H1 (cell line): ENCODE measurements at regions not wholly inside any gene's neighbourhood (a gene's known extent, or its start where the extent isn't known, plus 50 kb on each side); places are given as distances from the start of the nearest gene placed in this dataset.

Experiments
- CTCF ChIA-PET: fragments of 300-600 bp; sonication (Branson Sonifier 250); formaldehyde crosslinking; loops from one replicate; lab custom pipeline; 2021; ENCODE audit not compliant: partially characterized antibody; lab: Charles Lee
- POLR2A ChIA-PET: fragments of 300-600 bp; sonication (Branson Sonifier 250); formaldehyde crosslinking; loops from one replicate; lab custom pipeline; 2021; ENCODE audit warnings: inconsistent platforms; ENCODE audit not compliant: partially characterized antibody; lab: Charles Lee
- DNase-seq, 2 experiments: peaks; one replicate each; pipeline versions ENCODE4 v3.0.0 to v3.0.0-alpha.2; 2010 to 2022; ENCODE audit warnings: low spot score in 2 of 2, low read depth in 1 of 2, mixed read lengths in 1 of 2
- FAIRE-seq: peaks from 2 replicates; lab custom pipeline; 2011; peaks lifted over from hg19 to GRCh38; lab: Jason Lieb, UNC
- H2AFZ ChIP-seq: 2 replicates; pipeline ENCODE4 v1.8.1; 2012; ENCODE audit warnings: low read length, inconsistent platforms
- H2AK5ac ChIP-seq: 2 replicates; pipeline ENCODE4 v1.6.1; 2013; ENCODE audit warnings: low read depth, low read length
- H2BK120ac ChIP-seq: replicated peaks from 2 replicates; pipeline ENCODE3; 2013; ENCODE audit warnings: low read depth, low read length, inconsistent platforms
- H2BK12ac ChIP-seq: 2 replicates; pipeline ENCODE4 v1.6.1; 2013; ENCODE audit warnings: low read depth, low read length
- H2BK15ac ChIP-seq: 2 replicates; pipeline ENCODE4 v1.6.1; 2013; ENCODE audit warnings: low read length
- H2BK20ac ChIP-seq: 2 replicates; pipeline ENCODE4 v1.6.1; 2013; ENCODE audit warnings: low read length
- H2BK5ac ChIP-seq: 2 replicates; pipeline ENCODE4 v1.6.1; 2013; ENCODE audit warnings: low read depth, low read length
- H3K14ac ChIP-seq: 2 replicates; pipeline ENCODE4 v1.6.1; 2013; ENCODE audit warnings: inconsistent platforms; ENCODE audit not compliant: insufficient read length
- H3K18ac ChIP-seq: 2 replicates; pipeline ENCODE4 v1.6.1; 2013; ENCODE audit warnings: low read length; ENCODE audit errors: extremely low read depth
- H3K23ac ChIP-seq: 2 replicates; pipeline ENCODE4 v1.6.1; 2013; ENCODE audit warnings: inconsistent platforms; ENCODE audit not compliant: insufficient read length
- H3K23me2 ChIP-seq: 2 replicates; pipeline ENCODE4 v1.6.1; 2013; ENCODE audit warnings: low read depth, low read length
- H3K27ac ChIP-seq: 2 replicates; pipeline ENCODE4 v1.6.1; 2011; ENCODE audit warnings: low read depth, low read length, inconsistent platforms
- H3K27me3 ChIP-seq, 4 experiments: replicated peaks in 1 of 4; 1 replicate in 1 of 4; 2 replicates in 3 of 4; pipeline versions ENCODE4 v1.6.1 to v1.8.1; 2011 to 2013; ENCODE audit warnings: low read length in 3 of 4, mild to moderate bottlenecking in 3 of 4, inconsistent platforms in 2 of 4, mixed read lengths in 2 of 4, moderate library complexity in 1 of 4; ENCODE audit not compliant: control insufficient read depth in 3 of 4, insufficient read depth in 3 of 4; ENCODE audit errors: extremely low read depth in 1 of 4
- H3K36me3 ChIP-seq, 4 experiments: 2 replicates each; pipeline versions ENCODE4 v1.6.1 to v1.8.1; 2011 to 2013; ENCODE audit warnings: mild to moderate bottlenecking in 4 of 4, low read length in 3 of 4, moderate library complexity in 2 of 4, control low read depth in 1 of 4, inconsistent platforms in 1 of 4; ENCODE audit not compliant: insufficient read depth in 4 of 4, control insufficient read depth in 2 of 4
- H3K4ac ChIP-seq: replicated peaks from 2 replicates; pipeline ENCODE3; 2013; ENCODE audit warnings: low read length, low read depth, mixed read lengths, inconsistent platforms; ENCODE audit not compliant: insufficient read length
- H3K4me1 ChIP-seq, 4 experiments: replicated peaks in 1 of 4; 1 replicate in 1 of 4; 2 replicates in 3 of 4; pipeline versions ENCODE4 v1.6.1 to v1.8.1; 2011 to 2013; ENCODE audit warnings: low read length in 3 of 4, inconsistent platforms in 2 of 4, mixed read lengths in 1 of 4; ENCODE audit not compliant: insufficient read depth in 4 of 4, control insufficient read depth in 3 of 4
- H3K4me2 ChIP-seq, 2 experiments: 2 replicates each; pipeline versions ENCODE4 v1.6.1 to v1.8.1; 2011 to 2013; ENCODE audit warnings: low read depth in 2 of 2, low read length in 2 of 2, control low read depth in 1 of 2, inconsistent platforms in 1 of 2, mild to moderate bottlenecking in 1 of 2; ENCODE audit not compliant: insufficient read depth in 1 of 2
- H3K4me3 ChIP-seq, 4 experiments: fragments of 200-600, 300-600 bp in 1 of 4; sonication (generic), shearing (Covaris generic), sonication (Bioruptor Twin) in 1 of 4; 2 replicates each; pipeline versions ENCODE4 v1.5.1 to v1.8.1; 2011 to 2016; ENCODE audit warnings: low read length in 4 of 4, low read depth in 3 of 4, control low read depth in 2 of 4, inconsistent platforms in 2 of 4, mild to moderate bottlenecking in 2 of 4, mixed read lengths in 1 of 4, moderate library complexity in 1 of 4; ENCODE audit not compliant: insufficient read depth in 2 of 4; ENCODE audit errors: extremely low read depth in 1 of 4
- H3K56ac ChIP-seq: replicated peaks from 2 replicates; pipeline ENCODE3; 2013; ENCODE audit warnings: low read depth, mild to moderate bottlenecking, mixed read lengths, low read length, inconsistent platforms; ENCODE audit not compliant: insufficient read length
- H3K79me1 ChIP-seq: 2 replicates; pipeline ENCODE4 v1.6.1; 2013; ENCODE audit warnings: low read depth, low read length, control low read depth
- H3K79me2 ChIP-seq, 2 experiments: 2 replicates each; pipeline versions ENCODE4 v1.6.1 to v1.8.1; 2012 to 2013; ENCODE audit warnings: low read length in 2 of 2, mild to moderate bottlenecking in 2 of 2, inconsistent platforms in 1 of 2; ENCODE audit not compliant: insufficient read depth in 2 of 2, control insufficient read depth in 1 of 2
- H3K9ac ChIP-seq, 4 experiments: replicated peaks in 1 of 4; 1 replicate in 1 of 4; 2 replicates in 3 of 4; pipeline versions ENCODE4 v1.6.1 to v1.8.1; 2011 to 2013; ENCODE audit warnings: low read depth in 3 of 4, low read length in 3 of 4, control low read depth in 2 of 4, mild to moderate bottlenecking in 2 of 4, moderate library complexity in 2 of 4, inconsistent platforms in 1 of 4; ENCODE audit errors: extremely low read depth in 1 of 4
- H3K9me3 ChIP-seq, 2 experiments: 2 replicates each; pipeline versions ENCODE4 v1.6.1 to v1.8.1; 2012 to 2013; ENCODE audit warnings: mild to moderate bottlenecking in 2 of 2, moderate library complexity in 2 of 2, control low read depth in 1 of 2, inconsistent platforms in 1 of 2, low read depth in 1 of 2, low read length in 1 of 2, mixed read lengths in 1 of 2; ENCODE audit not compliant: insufficient read depth in 2 of 2
- H4K20me1 ChIP-seq, 2 experiments: replicated peaks in 1 of 2; 2 replicates each; pipeline versions ENCODE3 to v1.8.1; 2011 to 2013; ENCODE audit warnings: inconsistent platforms in 2 of 2, low read length in 2 of 2, mild to moderate bottlenecking in 1 of 2; ENCODE audit not compliant: insufficient read depth in 2 of 2, control insufficient read depth in 1 of 2
- H4K5ac ChIP-seq: 2 replicates; pipeline ENCODE4 v1.6.1; 2013; ENCODE audit warnings: low read length, low read depth, mixed read lengths, inconsistent platforms; ENCODE audit not compliant: insufficient read length
- H4K8ac ChIP-seq: 2 replicates; pipeline ENCODE4 v1.8.0; 2013; ENCODE audit warnings: mild to moderate bottlenecking, moderate library complexity, low read length, inconsistent platforms; ENCODE audit not compliant: insufficient read depth; ENCODE audit errors: extremely low read depth
- H4K91ac ChIP-seq: replicated peaks from 2 replicates; pipeline ENCODE3; 2013; ENCODE audit warnings: low read length, mixed read lengths, inconsistent platforms; ENCODE audit not compliant: insufficient read length
- CHD1 ChIP-seq: IDR thresholded peaks from 2 replicates; pipeline ENCODE4 v1.6.1; 2012; ENCODE audit warnings: low read depth, low read length, improper control_type of control experiment
- CREB1 ChIP-seq: IDR thresholded peaks from 2 replicates; pipeline ENCODE4 v1.6.1; 2012; ENCODE audit warnings: inconsistent platforms
- GABPA ChIP-seq: IDR thresholded peaks from 2 replicates; pipeline ENCODE4 v1.6.1; 2011; ENCODE audit warnings: mild to moderate bottlenecking, low read length, moderate library complexity, borderline replicate concordance; ENCODE audit not compliant: insufficient read depth
- KDM1A ChIP-seq: fragments of 200-600, 300-600 bp; sonication (generic); IDR thresholded peaks from 2 replicates; pipeline ENCODE4 v1.7.1; 2016; ENCODE audit warnings: mild to moderate bottlenecking, low read length, borderline replicate concordance
- MAFK ChIP-seq: IDR thresholded peaks from 2 replicates; pipeline ENCODE4 v1.6.1; 2012; ENCODE audit warnings: low read depth, mild to moderate bottlenecking, improper control_type of control experiment, low read length
- POU5F1 ChIP-seq: IDR thresholded peaks from 2 replicates; pipeline ENCODE4 v1.6.1; 2011; ENCODE audit warnings: low read depth, mild to moderate bottlenecking, low read length, moderate library complexity
- SUZ12 ChIP-seq: fragments of 200-600 bp; sonication (generic); IDR thresholded peaks from 2 replicates; pipeline ENCODE4 v1.6.1; 2012; ENCODE audit warnings: mild to moderate bottlenecking, inconsistent platforms, low read length, moderate library complexity, mixed read lengths
- TCF12 ChIP-seq: IDR thresholded peaks from 2 replicates; pipeline ENCODE4 v1.6.1; 2011; ENCODE audit warnings: low read depth, mild to moderate bottlenecking, low read length
- YY1 ChIP-seq: IDR thresholded peaks from 2 replicates; pipeline ENCODE4 v1.6.1; 2011; ENCODE audit warnings: low read depth, mild to moderate bottlenecking, low read length
- WGBS, 2 experiments: shearing (Covaris generic) in 1 of 2; methylation state at CpG; one replicate each; pipeline versions ENCODE4 v1.1.6 to v1.1.7; 2013 to 2015; ENCODE audit warnings: low lambda C conversion rate in 2 of 2, mixed read lengths in 2 of 2, inconsistent platforms in 1 of 2, low coverage in 1 of 2, missing lambda C conversion rate in 1 of 2; ENCODE audit not compliant: insufficient replicate concordance in 2 of 2, insufficient coverage in 1 of 2, insufficient read length in 1 of 2; ENCODE audit errors: extremely low coverage in 1 of 2, missing lambda C conversion rate in 1 of 2; 5-methylcytosine and 5-hydroxymethylcytosine counted together

DNA sequence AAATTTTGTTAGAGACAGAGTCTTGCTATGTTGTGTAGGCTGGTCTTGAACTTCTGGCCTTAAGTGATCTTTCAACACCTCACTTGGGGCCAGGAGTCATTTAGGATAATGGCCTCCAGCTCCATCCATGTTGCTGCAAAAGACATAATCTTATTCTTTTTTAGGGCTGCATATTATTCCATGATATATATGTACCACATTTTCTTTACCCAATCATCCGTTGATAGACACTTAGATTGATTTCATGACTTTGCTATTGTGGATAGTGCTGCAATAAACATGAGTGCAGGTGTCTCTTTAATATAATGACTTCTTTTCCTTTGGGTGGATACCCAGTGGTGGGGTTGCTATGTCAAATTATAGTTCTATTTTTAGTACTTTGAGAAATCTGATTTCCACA lies 140.9 kb upstream of the LCORL start:
- POLR2A ChIA-PET: no interaction called here
- H3K27ac ChIP-seq: no peak overlapping the region
- FAIRE-seq (no peak), DNase-seq (no peak)
- no peak overlapping the region for H3K4ac ChIP-seq
- no peak overlapping the region for H2BK12ac ChIP-seq
- no peak overlapping the region for H3K18ac ChIP-seq
- H3K79me2 ChIP-seq: no peaks in the 10 kb centered on the region
- CTCF ChIA-PET: no interaction called here
- no peaks in the 10 kb centered on the region for H3K79me1 ChIP-seq
- H2BK20ac ChIP-seq: no peak overlapping the region
- no peak overlapping the region for H3K4me3 ChIP-seq
- no peaks in the 10 kb centered on the region for H4K20me1 ChIP-seq
- no peak overlapping the region for H2AK5ac ChIP-seq
- no peak overlapping the region for H3K14ac ChIP-seq
- H3K23me2 ChIP-seq: no peaks in the 10 kb centered on the region
- H3K9ac ChIP-seq: no peak overlapping the region
- no peak overlapping the region for H3K4me2 ChIP-seq
- no peaks in the 10 kb centered on the region for H3K4me1 ChIP-seq
- no peaks in the 10 kb centered on the region for H3K36me3 ChIP-seq
- H4K5ac ChIP-seq: no peak overlapping the region
- H2BK5ac ChIP-seq: no peak overlapping the region
- H2AFZ ChIP-seq: no peak overlapping the region
- WGBS, 2 experiments: 65% methylated on average over 1 of the region's 1 CpG; no CpG with 5 or more reads in 1 of the 2 experiments
- no peak overlapping the region for H2BK120ac ChIP-seq
- no peaks in the 10 kb centered on the region for H3K27me3 ChIP-seq
- peaks cover 45 to 69% of the 10 kb centered on the region in 2 experiments for H3K9me3 ChIP-seq
- no peak overlapping the region for H4K8ac ChIP-seq
- H4K91ac ChIP-seq: no peak overlapping the region
- H3K23ac ChIP-seq: no peak overlapping the region
- H2BK15ac ChIP-seq: no peak overlapping the region
- H3K56ac ChIP-seq: no peak overlapping the region
- TF ChIP-seq GABPA (no peak), MAFK (no peak), CHD1 (no peak), TCF12 (no peak), CREB1 (no peak), YY1 (no peak), KDM1A (no peak), SUZ12 (no peak), POU5F1 (no peak)
